Tibial artery (tissue), 4 donors: ENCODE measurements at regions not wholly inside any gene's neighbourhood (a gene's known extent, or its start where the extent isn't known, plus 50 kb on each side); places are given as distances from the start of the nearest gene placed in this dataset.

Experiments used
- DNase-seq, 2 donors: peaks; one replicate each; pipeline ENCODE4 v3.0.0-alpha.2; 2019
- H3K27ac ChIP-seq, 2 donors: fragments of 200-600 bp; sonication (generic) in 1 of 2; 1 replicate in 1 of 2; 2 replicates in 1 of 2; pipeline ENCODE4 v1.5.1; 2018 to 2019; ENCODE audit warnings: mild to moderate bottlenecking in 1 of 2
- H3K27me3 ChIP-seq, 2 donors: fragments of 200-600 bp; sonication (generic) in 1 of 2; one replicate each; pipeline versions ENCODE4 v1.5.1 to v1.6.0; 2016 to 2019
- H3K36me3 ChIP-seq, 3 donors: fragments of 200-600 bp; sonication (generic) in 2 of 3; one replicate each; pipeline ENCODE4 v1.5.1; 2016 to 2019; ENCODE audit warnings: mild to moderate bottlenecking in 2 of 3
- H3K4me1 ChIP-seq, 4 donors: fragments of 200-600 bp; sonication (generic) in 2 of 4; 1 replicate in 3 of 4; 2 replicates in 1 of 4; pipeline ENCODE4 v1.5.1; 2016 to 2019
- H3K4me3 ChIP-seq, 2 donors: fragments of 200-600 bp; sonication (generic) in 1 of 2; 1 replicate in 1 of 2; 2 replicates in 1 of 2; pipeline ENCODE4 v1.5.1; 2018 to 2019; ENCODE audit warnings: mild to moderate bottlenecking in 2 of 2
- H3K9me3 ChIP-seq, 3 donors: fragments of 200-600 bp; sonication (generic) in 1 of 3; one replicate each; pipeline ENCODE4 v1.5.1; 2016 to 2019
- intact Hi-C: fragments of 100-400 bp; cut with DNase I; formaldehyde crosslinking; loops from one replicate; pipeline ENCODE4 v1.15.0; 2023; ENCODE audit warnings: low total_unique reads
- TF ChIP-seq, protein P1 (sequence below), 2 experiments: fragments of 200-600 bp in 1 of 2; fragments of 450-650 bp in 1 of 2; IDR thresholded peaks; one replicate each; pipeline ENCODE4 v1.5.1; 2017 to 2019; ENCODE audit warnings: antibody characterized with exemption in 2 of 2, mild to moderate bottlenecking in 1 of 2, moderate library complexity in 1 of 2

GRCh38 chr1:239455743-239456142, 69.4 kb downstream of the CHRM3 start:
- Histone ChIP-seq H3K27ac (no peak overlapping the region), H3K4me3 (no peak overlapping the region), H3K4me1 (no peaks in the 10 kb centered on the region), H3K36me3 (no peaks in the 10 kb centered on the region), H3K27me3 (no peaks in the 10 kb centered on the region), H3K9me3 (no peaks in the 10 kb centered on the region)
- TF ChIP-seq, protein P1, sequence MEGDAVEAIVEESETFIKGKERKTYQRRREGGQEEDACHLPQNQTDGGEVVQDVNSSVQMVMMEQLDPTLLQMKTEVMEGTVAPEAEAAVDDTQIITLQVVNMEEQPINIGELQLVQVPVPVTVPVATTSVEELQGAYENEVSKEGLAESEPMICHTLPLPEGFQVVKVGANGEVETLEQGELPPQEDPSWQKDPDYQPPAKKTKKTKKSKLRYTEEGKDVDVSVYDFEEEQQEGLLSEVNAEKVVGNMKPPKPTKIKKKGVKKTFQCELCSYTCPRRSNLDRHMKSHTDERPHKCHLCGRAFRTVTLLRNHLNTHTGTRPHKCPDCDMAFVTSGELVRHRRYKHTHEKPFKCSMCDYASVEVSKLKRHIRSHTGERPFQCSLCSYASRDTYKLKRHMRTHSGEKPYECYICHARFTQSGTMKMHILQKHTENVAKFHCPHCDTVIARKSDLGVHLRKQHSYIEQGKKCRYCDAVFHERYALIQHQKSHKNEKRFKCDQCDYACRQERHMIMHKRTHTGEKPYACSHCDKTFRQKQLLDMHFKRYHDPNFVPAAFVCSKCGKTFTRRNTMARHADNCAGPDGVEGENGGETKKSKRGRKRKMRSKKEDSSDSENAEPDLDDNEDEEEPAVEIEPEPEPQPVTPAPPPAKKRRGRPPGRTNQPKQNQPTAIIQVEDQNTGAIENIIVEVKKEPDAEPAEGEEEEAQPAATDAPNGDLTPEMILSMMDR (IDR thresholded peaks at IDR 0.05) = no peak
- intact Hi-C loops = no loop called here
- DNase-seq = no peak

DNA sequence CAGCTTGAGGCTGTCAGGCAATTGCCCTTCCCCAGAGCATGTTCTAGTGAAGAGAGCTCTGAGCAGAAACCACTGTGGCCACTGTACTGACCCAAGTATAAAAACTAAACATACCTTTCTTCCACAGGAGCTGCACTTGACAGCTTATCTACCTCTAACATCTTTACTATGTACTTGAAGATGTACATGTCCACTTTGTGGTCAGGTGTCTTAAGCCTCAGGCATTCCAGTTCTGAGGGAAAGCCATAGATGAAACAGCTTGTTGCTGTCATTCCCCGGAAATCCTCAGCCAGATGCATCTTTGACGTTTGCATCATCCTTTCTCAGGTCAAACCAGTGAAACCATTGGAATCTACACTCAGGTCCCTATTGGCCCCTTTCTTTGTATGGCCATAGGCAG, 70.4 kb downstream of the CHRM3 start:
- no peak for DNase-seq
- Histone ChIP-seq H3K36me3 (no peaks in the 10 kb centered on the region), H3K27me3 (no peaks in the 10 kb centered on the region), H3K4me3 (no peak overlapping the region), H3K4me1 (no peaks in the 10 kb centered on the region), H3K9me3 (no peaks in the 10 kb centered on the region), H3K27ac (no peak overlapping the region)
- intact Hi-C loops = no loop called here
- TF ChIP-seq, protein P1 (IDR thresholded peaks at IDR 0.05) = no peak

DNA sequence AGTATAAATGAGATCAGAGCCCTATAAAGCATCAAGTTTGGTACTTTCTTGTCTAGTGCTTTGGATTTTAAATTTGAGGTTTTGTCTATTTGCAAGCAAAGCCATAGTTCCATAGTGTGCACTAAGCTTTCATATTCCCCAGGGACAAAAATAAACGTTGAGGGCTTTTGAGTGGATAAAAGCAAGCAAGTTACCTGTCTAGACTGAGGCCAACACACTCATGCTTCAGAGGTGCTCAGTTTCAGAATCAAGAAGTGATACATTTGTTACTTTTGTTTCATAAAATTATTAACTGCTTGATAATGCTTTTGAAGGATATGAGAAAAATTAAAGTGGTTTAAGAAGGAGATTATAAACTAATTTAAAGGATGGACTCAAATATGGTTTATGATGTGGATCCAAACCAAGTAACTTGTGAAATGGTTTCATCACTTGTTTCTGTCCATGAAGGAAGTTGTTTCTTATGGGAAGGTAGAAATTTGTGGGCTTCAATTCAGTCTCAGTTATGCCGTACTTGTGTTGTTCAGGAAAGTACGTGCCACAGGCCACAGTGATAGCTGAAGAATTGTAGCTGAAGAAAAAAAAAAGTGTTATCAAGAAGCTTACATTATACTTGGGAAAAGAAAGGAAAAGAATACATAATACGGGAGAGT, 71.2 kb downstream of the CHRM3 start:
- no peaks in the 10 kb centered on the region for H3K9me3 ChIP-seq
- TF ChIP-seq, protein P1 (IDR thresholded peaks at IDR 0.05) = no peak
- no peaks in the 10 kb centered on the region for H3K4me1 ChIP-seq
- no peaks in the 10 kb centered on the region for H3K27me3 ChIP-seq
- H3K4me3 ChIP-seq = no peak overlapping the region
- no peak overlapping the region for H3K27ac ChIP-seq
- intact Hi-C loops = no loop called here
- no peaks in the 10 kb centered on the region for H3K36me3 ChIP-seq
- no peak for DNase-seq

DNA sequence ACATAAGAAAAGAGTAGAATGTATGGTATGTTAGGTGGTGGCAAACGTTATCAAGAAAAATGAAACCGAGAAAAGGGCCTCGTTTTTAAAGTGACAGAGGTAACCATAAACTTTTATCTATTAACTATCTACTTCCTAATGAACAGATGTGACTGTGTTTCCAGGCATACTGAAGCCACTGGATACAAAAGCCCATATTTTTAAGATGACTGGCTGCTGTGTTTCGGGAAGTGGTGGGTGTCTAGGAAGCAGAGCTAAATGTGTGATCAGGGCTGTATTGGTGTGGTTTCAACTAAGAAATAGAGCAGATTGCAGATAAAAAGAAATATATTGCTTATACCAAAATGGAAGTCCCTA, 71.8 kb downstream of the CHRM3 start:
- Histone ChIP-seq H3K4me3 (no peak overlapping the region), H3K9me3 (no peaks in the 10 kb centered on the region), H3K36me3 (no peaks in the 10 kb centered on the region), H3K27ac (no peak overlapping the region), H3K4me1 (no peaks in the 10 kb centered on the region), H3K27me3 (no peaks in the 10 kb centered on the region)
- intact Hi-C loops = no loop called here
- TF ChIP-seq, protein P1 (IDR thresholded peaks at IDR 0.05) = no peak
- no peak for DNase-seq

GRCh38 chr1:239467730-239468129, 81.4 kb downstream of the CHRM3 start:
- no peak for DNase-seq
- H3K27me3 ChIP-seq = no peaks in the 10 kb centered on the region
- no peak overlapping the region for H3K27ac ChIP-seq
- intact Hi-C loops = no loop called here
- H3K36me3 ChIP-seq = no peaks in the 10 kb centered on the region
- H3K4me1 ChIP-seq = no peaks in the 10 kb centered on the region
- H3K9me3 ChIP-seq = no peaks in the 10 kb centered on the region
- TF ChIP-seq, protein P1 (IDR thresholded peaks at IDR 0.05) = no peak
- H3K4me3 ChIP-seq = no peak overlapping the region

DNA sequence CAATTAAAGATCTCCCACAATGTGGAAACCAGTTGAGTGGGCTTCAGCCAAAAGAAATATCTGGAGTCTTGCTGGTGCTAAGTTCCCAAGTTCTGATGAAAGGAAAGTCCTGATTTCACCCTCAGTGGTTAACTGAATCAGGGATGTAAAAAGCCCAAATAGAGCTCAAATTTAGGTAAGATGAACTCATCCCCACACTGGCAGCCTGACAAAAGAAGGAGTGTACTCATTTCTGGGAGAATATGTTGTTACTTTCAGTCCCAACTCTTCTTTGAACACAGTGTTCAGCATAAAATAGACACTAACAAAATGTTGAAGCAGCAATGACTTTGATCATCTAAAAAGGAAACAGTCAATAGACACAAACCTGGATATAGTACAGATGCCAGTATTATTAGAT, 91.7 kb downstream of the CHRM3 start:
- intact Hi-C loops = no loop called here
- Histone ChIP-seq H3K9me3 (peaks cover 2 to 18% (median 14%) of the 10 kb centered on the region in 3 donors), H3K27ac (no peak overlapping the region), H3K36me3 (no peaks in the 10 kb centered on the region), H3K4me1 (no peaks in the 10 kb centered on the region), H3K4me3 (no peak overlapping the region), H3K27me3 (no peaks in the 10 kb centered on the region)
- DNase-seq = no peak
- TF ChIP-seq, protein P1 (IDR thresholded peaks at IDR 0.05) = no peak
